SKM-1 treated with dmso at 0.1 percent for 144 hours (cell line): ENCODE measurements at regions not wholly inside any gene's neighbourhood (a gene's known extent, or its start where the extent isn't known, plus 50 kb on each side); places are given as distances from the start of the nearest gene placed in this dataset.
"Not testable (repeated sequence)": the region's sequence is repeated elsewhere in the genome, so short reads cannot be mapped to it uniquely, and the experiment has no call there.

Experiments used
- DNase-seq: peaks from one replicate; lab custom pipeline; 2025; ENCODE audit not compliant: unreplicated experiment; lab: John Stamatoyannopoulos, UW

DNA sequence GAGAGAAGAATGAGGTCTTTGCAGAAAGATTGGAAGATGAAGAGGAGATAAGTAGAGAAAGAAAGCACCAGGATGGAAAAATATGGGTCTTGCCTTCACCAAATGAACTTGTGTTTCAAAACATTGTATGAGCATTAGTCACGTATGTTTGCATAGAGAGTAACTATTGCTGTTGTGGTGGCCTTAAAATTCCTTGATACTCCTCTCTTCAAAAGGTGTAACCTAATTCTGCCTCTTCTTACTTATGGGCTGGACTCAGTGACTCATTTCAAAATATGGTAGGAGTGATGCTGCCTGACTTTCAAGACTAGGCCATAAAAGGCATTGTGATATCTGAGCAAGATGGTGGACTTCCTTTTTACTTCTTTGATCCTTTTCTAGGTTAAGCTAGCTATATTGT is 228.7 kb upstream of the ZNF385D start:
- DNase-seq, result no peak

DNA sequence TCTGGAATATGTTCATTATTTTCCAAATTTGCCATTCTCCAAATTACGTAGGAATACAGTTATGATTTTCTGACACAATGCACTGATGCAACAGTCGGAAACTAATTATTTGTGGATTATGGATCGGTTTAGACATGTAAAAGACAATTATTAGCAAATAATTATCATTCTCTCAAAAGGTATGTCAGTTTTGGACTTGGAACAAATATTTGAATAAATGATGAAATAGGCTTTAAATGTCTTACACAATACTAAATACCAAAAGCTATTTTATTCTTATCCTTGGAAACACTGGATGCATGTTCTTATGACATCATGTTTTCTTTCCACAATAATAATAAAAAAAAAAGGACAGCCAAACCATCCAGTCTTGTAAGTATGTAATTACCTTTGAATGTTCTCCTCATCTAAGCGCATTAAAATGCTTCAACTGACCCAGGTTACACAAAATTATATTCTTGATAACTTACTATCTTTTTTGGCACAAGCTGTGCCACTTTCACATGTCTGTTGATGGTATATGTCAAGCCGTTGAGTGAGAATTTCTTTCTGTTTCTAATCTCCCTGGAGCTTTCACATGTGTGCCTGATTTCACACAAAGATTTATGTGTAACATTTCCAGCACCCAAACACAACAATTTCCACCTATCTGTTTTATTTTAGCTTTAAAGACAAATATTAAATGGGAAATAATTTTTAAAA is 238.5 kb upstream of the ZNF385D start:
- DNase-seq, result no peak

DNA sequence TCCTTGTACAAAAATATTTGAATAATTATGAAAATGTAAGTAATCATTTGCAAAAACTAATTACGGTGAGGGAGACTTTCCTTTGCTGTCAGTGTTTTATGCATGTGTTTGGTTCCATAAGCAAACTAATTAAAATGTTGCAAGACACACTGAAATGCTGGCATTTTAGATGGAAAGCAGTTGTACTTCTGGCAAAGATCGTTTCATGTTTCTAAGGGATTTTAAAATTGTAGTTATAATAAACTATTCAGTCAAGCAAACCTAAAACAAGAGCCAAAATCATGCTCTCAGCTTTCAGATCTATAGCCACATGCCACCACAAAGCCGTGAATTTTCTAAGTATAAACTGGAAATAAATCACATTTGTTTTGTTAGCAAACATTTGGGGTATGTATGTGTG is 240.1 kb upstream of the ZNF385D start:
- DNase-seq, result no peak

DNA sequence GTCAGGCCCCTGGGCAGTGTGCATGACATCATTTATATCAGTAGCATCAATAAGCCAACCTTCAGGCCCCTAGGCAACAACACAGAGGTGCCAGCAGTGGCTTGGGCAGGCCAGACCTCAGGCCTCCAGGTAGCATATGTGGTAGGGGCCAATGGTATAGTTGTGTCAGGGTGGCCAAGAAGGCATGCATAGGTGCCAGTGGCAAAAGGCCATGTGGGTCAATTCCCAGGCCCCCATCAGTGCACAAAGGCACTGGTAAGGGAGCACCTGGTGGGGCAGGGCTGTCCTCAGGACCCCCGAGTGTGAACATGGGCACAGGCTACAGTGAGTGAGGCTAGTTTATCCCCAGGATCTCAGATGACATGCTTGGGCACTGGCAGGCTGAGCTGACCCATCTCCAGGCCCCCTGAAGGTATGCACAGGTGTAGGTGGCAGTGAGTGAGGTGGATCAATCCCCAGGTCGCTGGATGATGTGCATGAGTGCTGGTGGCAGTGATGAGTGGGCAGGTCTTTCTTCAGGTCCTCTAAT is 244.1 kb upstream of the ZNF385D start:
- DNase-seq, result no peak

DNA sequence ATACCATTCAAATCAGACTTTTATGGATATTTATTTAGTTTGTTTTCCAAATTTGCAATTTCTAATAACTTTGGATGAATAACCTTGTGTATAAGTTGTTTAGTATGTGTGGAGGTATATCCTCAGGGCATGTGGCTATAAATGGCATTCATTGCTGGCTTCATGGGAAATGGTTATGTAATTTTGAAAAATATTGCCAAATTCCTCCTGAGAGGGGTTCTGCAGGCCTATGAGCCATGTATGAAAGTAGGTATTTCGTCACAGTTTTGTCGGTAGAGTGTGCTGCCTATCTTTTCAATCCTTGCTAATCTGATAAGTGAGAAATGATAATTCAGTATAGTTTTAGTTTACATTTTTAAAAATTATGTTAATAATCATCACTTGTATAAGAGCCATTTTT is 256.4 kb upstream of the ZNF385D start:
- DNase-seq, result peak; percentile 52

DNA sequence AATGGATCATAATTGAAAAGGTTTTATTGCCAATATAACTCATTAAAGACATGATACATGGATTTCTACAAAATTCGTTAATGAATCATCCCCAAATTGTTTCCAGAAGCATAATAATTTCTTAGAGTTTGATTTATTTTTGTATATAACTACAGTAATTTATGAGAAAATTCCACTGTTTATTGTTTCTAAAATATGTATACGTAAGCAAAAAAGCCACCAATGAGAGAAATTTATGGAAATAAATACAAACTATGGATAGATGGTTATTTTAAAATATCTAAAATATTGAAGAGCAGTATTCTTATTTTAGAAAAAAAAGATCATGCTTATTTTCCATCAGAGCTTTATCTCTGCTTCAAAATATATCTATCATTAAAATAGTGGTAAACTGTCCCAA is 260.0 kb upstream of the ZNF385D start:
- no peak for DNase-seq

DNA sequence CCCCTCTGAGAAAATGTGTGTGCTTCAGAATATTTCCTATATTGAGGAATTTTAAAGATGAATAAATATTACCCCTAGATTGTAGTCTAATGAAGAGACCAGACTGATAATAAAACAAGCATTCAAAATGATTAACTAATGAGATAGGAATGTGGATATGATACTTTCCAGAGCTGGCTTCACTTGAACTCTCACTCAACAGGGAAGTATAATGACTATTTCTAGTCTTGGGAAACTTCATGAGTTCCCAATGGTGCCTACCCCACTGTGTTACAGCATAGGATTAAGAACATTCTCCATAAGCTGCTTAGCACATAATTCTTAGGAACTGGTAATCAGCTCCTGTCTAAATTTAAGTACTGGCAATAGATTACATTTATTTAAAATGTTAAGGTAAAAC is 261.5 kb upstream of the ZNF385D start:
- no peak for DNase-seq

DNA sequence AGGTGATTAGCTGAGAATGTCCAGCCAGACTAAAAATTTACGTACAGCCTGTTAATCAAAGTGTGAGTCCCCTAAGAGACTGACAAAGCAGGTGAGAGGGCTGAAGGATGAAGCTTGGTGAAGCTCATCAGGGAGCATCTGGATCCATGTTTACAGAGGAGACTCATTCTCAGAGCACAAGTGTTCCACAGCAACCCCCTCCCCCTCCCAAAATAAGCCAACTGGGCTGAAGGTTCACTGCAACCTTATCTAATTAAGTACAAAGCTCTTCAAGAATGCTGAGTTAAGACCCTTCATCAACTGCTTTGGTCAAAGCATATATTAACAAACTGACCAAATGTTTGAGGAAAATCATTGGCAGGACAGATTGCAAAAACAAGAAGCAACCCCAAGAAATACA is 262.6 kb upstream of the ZNF385D start:
- no peak for DNase-seq

DNA sequence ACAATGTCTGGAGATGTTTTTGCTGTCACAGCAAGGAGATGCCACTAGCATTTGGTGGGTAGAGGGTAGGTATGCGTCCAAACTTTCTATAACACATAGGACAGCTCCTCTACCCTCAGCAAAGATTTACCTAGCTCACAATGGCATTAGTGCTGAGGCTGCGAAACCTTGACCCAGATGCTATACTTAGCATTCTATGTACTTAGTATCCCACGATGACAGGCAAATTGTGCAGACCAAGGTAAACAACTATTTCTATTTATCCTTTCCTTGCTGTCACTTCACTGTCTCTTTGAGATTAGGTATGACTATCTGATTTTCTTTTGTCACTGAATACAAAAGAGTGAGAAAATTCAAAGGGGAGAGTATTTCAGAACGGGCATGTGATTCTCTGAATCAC is 265.2 kb upstream of the ZNF385D start:
- no peak for DNase-seq

DNA sequence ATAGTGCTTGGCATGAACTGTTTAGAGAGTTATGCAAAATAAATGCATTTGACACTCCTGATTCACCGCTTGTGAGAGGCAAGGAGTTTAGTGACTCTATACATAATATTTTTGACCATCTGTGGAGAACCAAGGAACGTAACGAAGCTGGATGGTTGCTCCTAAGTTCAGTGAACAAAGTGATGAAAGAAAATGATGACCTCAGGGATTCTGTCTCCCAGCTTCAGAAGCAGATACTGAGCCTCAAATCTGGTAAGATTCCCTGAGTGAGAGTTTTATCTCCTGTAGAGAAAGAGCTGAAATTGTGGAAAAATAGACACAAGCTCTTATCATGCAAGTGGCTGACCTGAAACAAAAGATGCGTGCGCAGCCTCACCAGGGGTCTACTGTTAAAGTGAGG is 273.6 kb upstream of the ZNF385D start:
- DNase-seq, result not testable (repeated sequence)

DNA sequence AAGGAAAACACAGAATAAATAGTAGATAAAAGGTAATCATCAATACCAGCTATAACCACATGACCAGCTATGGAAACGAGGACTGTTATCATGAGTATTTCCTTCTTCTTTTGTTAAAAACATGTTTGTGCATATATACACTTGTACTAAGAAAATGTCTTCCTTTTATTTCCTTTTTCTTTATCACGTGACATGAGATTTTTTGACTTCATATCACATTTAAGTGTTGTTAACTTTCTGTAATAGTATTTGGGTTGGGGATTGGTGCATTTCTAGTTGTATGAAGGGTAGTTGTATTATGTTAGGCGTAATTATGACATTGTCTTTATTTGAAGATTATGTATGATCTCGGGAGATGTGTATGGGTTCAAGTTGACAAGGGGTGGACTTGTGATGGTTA is 278.5 kb upstream of the ZNF385D start:
- no peak for DNase-seq

DNA sequence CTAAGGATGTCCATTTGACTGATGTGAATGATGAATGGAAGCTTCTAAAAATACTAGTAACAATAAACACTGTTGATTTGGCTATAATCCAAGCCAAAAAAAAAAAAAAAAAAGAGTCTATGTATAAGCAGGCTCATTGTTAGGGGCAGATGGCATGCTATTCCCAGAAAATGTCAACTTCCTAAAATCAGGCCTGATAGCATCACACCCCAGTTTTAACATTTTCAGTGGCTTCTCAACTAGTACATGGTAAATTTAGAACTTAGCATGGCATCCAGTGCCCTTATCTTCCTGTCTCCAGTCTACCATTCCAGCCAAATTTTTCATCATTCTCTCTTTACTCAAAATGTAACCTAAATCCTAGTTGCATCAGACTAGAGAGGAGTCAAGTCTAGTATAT is 288.2 kb upstream of the ZNF385D start:
- no peak for DNase-seq

DNA sequence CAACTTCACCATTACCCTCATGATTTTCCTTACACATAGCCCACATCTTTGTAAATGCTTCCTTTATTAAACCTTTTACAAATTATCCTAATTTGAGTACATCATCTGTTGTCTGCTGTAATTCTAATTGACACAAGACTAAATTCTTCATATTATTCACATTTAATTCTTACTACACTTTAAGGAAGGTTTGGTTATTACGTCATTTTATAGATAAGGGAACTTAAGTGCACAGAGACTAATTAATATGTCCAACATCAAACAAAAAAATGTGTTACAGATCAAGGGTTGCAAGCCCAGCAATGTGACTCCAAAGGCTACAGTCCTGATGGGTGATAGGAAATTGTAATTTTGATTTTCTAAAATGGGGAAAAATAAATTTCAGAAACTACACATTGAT is 289.1 kb upstream of the ZNF385D start:
- DNase-seq, result no peak

DNA sequence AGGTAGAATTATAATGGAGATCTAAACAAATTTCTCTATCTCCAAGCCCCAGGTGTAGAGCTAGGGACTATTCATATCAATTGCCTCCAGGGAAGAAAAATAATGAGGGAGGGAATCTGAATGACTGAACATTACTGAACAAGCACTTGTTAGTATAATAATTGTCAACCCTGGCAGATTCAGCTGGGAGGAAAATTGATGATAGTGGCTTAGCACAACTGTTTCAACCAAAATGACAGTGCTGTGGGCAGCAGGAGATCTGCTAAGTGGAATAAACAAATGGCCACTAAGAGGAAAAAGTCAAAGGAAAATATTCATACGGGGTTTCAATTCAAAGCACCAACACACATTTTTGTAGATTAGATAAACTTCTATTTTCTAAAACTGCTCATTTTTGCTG is 294.9 kb upstream of the ZNF385D start:
- no peak for DNase-seq

DNA sequence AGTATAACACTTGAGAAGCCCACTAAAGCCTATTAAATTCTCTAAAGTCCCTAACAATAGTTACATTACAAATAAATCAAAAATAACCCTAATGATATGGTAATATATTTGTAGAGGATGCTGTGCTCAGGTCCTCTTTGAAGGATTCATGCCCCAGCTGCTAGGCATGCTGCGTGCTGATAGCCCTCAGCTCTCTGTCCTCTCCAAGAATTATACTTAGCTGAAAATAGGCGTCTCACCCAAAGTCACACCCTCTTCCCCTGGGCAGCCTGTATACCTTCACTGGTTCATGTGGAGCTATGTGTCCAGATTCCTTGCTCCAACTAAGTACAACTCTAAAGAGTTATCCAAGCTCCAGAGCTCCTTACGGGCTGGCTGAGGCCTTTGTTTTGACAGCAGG is 312.5 kb upstream of the ZNF385D start:
- DNase-seq, result no peak

DNA sequence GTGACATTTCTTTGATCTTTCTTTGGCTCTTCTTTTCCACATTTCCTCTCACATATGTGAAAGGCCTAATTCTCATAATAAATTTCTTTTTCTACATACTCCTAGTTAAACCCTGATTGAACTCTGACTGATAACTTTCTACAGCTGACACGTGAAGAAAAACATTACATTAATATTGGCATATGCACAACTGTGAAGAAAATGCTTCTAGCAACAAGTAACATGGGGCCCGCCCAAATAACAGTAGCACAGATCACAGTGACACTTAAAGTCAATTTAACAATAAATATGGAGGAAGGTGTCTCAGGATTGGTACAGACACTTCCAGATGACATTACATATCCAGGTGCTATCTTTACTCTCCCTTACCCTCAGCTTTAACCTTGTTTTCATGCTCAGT is 317.6 kb upstream of the ZNF385D start:
- DNase-seq, result no peak

DNA sequence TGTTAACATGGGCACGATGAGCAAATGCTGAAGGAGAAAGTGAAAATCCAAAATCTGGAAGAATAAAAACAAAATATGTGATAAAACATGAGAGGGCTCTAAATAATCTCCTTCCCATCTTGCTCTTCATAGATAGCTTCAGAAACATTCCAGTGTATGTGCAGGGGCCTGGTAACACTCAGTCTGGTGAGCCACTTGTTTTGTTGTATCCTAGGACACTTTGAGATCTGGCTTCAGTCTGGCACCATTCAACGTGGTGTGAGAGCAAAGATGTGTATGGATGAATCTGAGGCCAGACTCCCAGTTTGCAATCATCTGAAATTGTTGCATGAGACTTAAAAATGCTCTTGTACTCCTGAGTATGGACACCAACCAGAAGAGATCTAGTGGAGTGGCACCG is 337.2 kb upstream of the ZNF385D start:
- DNase-seq, result no peak

DNA sequence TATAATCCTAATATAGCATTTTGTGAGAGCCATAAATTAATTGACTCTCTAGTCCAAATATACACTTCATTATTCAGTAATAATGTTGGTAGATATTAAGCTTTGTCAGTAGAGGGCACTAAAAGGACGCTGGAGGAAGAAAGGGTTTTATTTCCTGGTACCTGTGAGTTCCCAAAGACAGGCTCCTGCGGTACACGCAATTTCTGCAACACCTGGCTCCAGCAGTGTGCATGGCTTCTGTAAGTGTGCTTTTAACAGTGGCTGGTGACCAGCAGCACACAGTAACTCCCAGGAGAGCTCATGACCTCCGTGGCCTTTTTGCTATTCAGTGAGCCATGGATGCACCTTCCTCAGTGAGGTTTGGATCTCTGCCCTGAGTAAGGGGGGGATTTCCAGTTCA is 338.3 kb upstream of the ZNF385D start:
- DNase-seq, result peak; percentile 31

DNA sequence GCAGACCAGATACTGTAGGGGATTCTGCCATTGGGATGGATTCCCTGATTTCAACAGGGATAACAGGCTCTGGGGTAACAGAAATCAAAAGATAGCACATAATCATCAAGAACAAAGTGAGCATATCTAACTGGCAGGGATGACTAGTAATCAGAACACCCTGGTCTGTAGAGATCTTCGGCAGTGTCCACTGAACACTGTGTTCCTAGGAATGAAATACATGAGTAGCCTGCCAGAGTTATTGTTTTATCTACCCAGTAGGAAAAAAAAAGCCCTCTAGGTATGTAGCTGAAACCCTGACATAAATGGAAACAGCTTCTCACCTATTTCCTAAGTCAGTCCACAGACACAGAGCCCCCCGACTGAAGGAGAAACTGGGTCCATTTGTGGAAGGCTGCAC is 340.3 kb upstream of the ZNF385D start:
- DNase-seq, result no peak

DNA sequence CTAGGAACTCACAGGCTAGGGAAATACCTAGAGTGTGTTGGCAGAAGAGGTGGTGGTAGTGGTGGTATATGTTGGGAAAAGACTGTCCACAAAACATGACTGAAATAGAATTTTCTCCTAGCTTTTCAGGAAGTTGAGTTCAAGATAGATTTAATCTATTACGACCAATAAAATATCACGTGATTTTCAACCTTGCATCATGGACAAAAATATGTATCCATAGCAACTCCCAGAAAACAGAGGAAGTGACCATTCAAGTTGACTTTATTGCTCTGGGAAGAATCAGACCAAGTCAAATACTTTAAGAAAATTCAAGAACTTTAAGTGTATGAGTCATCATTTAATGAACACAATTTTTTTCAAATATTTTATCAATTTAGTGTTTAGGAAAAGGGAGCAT is 347.0 kb upstream of the ZNF385D start:
- no peak for DNase-seq

DNA sequence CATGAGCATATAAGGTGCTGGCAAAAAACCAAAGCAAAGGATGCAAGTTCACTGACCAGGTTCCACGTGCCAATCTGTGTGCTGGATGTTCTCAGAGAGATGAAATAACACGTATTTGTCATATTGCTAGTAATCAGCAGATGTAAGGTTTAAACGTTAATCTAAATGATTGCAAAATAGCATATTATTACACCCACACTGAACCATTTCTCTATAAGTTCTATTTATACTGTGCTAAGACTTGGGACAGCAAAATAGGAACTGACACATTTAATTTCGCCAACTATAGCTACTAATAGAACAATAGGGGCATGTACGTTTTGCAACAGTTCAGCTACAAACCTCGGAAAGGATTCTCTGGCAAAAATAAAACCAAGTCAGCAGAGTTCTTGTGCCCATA is 350.3 kb upstream of the ZNF385D start:
- no peak for DNase-seq

DNA sequence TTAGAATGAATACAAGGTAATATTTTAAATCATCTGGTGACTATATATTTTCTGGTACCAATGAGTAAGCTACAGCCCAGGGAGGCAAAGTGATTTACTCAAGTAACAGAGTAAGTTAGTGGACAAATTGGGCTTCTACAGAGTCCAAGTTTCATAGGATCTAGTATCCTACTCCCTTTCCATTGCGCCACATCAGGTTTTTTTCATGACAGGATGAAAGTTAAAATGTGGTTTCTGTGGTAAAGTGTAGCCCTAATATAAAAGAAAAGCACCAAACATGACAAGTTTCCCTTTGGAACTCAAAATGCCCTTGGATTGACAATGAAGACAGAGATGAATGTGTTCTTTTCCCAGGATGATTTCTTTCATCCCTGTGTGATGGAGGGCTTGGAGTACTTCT is 350.8 kb upstream of the ZNF385D start:
- DNase-seq, result no peak

DNA sequence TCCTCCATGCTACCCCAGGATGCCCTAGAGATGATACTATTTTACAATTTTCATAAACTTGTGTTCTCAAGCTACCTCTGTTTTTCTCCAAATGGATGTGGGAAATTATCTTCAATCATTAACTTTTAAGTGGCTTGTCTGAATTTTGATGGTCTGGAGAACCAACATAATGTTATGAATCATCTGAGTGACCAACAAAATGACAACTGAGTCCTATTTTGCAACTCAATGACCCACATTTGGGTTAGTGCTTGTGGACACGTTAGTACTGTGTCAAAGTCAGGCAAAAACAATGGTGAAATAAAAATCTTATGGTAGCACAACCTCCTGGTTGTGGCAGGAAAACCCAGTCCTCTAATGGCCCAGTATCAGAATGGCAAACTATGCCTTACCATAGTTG is 352.4 kb upstream of the ZNF385D start:
- DNase-seq, result no peak
